ENCODE measurements at regions not wholly inside any gene's neighbourhood (a gene's known extent, or its start where the extent isn't known, plus 50 kb on each side); places are given as distances from the start of the nearest gene placed in this dataset.

GRCh38 chr3:14304101-14305045 lies 98.0 kb upstream of the SLC6A6 start:
- no peaks in the 10 kb centered on the region for H3K9me3 ChIP-seq (ENCODE audit: low read length)
- H3K4me3 Mint-ChIP-seq = peak overlapping the region in 1 of 7 donors; percentile 70
- H3K27ac Mint-ChIP-seq = peak overlapping the region in 3 of 8 donors; percentile 47 to 55 (median 51)
- POLR2A ChIA-PET = no interaction called here
- no peaks in the 10 kb centered on the region for H3K36me3 ChIP-seq (ENCODE audit: insufficient read depth, low read length)
- no peak overlapping the region for H3K4me3 ChIP-seq (ENCODE audit: low read length)
- H3K36me3 Mint-ChIP-seq = peaks cover 0 to 2% (median 0%) of the 10 kb centered on the region in 3 donors
- CTCF ChIA-PET = no interaction called here
- H3K27me3 ChIP-seq (ENCODE audit: insufficient read depth, low read length, poor library complexity, severe bottlenecking) = no peaks in the 10 kb centered on the region
- DNase-seq = no peak
- H3K4me1 Mint-ChIP-seq = peaks cover 9 to 21% (median 20%) of the 10 kb centered on the region in 3 donors
- H3K27ac ChIP-seq (ENCODE audit: low read depth, low read length) = no peak overlapping the region
- no peaks in the 10 kb centered on the region for H3K4me1 ChIP-seq (ENCODE audit: insufficient read depth, low read length)
- no peaks in the 10 kb centered on the region for H3K9me3 Mint-ChIP-seq
- peaks cover 10 to 36% of the 10 kb centered on the region in 2 donors for H3K27me3 Mint-ChIP-seq

DNA sequence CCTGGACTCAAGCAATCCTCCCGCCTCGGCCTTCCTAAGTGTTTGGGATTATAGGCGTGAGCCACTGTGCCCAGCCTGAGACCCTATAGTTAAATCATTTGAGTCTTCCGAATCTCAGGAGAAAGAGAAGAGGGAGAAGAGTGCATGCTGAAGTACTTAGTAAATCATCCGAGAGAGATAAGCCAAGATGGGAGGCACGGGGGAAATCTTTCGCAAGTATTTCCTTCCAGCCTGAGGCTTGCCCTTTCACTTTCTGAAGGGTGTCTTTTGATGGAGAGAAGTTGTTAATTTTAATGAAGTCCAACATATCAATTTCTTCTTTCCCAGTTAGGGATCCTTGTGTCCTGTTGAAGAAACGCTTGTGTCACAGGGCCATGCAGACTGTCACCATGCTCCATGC lies 97.1 kb upstream of the SLC6A6 start:
- Histone ChIP-seq H3K36me3 (ENCODE audit: insufficient read depth, low read length) (no peaks in the 10 kb centered on the region), H3K27me3 (ENCODE audit: insufficient read depth, low read length, poor library complexity, severe bottlenecking) (no peaks in the 10 kb centered on the region), H3K4me3 (ENCODE audit: low read length) (no peak overlapping the region), H3K4me1 (ENCODE audit: insufficient read depth, low read length) (no peaks in the 10 kb centered on the region), H3K9me3 (ENCODE audit: low read length) (no peaks in the 10 kb centered on the region), H3K27ac (ENCODE audit: low read depth, low read length) (no peak overlapping the region)
- Mint-ChIP-seq H3K36me3 (peaks cover 0 to 2% (median 0%) of the 10 kb centered on the region in 3 donors), H3K9me3 (no peaks in the 10 kb centered on the region), H3K27me3 (peaks cover 10 to 42% of the 10 kb centered on the region in 2 donors), H3K4me1 (peaks cover 9 to 20% (median 19%) of the 10 kb centered on the region in 3 donors), H3K4me3 (no peak overlapping the region), H3K27ac (no peak overlapping the region)
- DNase-seq = no peak
- ChIA-PET POLR2A (no interaction called here), CTCF (no interaction called here)

DNA sequence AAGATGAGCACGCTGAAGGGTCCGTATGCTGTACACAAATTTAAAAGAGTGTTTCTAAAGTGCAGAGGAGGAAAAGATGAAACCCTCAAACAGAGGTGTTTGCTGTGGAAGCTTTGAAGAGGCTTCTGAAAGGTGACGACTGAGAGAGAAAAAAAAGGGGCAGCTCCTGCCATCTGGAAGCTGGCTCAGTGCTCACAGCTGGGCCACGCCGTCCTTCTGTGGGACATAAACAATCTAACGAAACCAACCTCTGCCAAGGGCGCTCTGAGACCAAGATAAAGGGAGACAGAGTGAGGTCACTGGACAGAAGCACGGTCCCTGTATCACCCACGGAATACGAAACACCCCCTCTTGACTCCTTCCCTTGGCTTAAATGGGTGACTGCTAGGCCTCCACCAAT lies 96.3 kb upstream of the SLC6A6 start:
- H3K27me3 Mint-ChIP-seq = peaks cover 10 to 43% of the 10 kb centered on the region in 2 donors
- ChIA-PET CTCF (no interaction called here), POLR2A (no interaction called here)
- Histone ChIP-seq H3K27me3 (ENCODE audit: insufficient read depth, low read length, poor library complexity, severe bottlenecking) (no peaks in the 10 kb centered on the region), H3K9me3 (ENCODE audit: low read length) (no peaks in the 10 kb centered on the region), H3K4me1 (ENCODE audit: insufficient read depth, low read length) (no peaks in the 10 kb centered on the region), H3K36me3 (ENCODE audit: insufficient read depth, low read length) (no peaks in the 10 kb centered on the region), H3K27ac (ENCODE audit: low read depth, low read length) (no peak overlapping the region), H3K4me3 (ENCODE audit: low read length) (no peak overlapping the region)
- no peak for DNase-seq
- H3K4me3 Mint-ChIP-seq = no peak overlapping the region
- H3K36me3 Mint-ChIP-seq = peaks cover 0 to 2% (median 0%) of the 10 kb centered on the region in 3 donors
- no peak overlapping the region for H3K27ac Mint-ChIP-seq
- H3K4me1 Mint-ChIP-seq = peaks cover 9 to 20% (median 19%) of the 10 kb centered on the region in 3 donors
- H3K9me3 Mint-ChIP-seq = no peaks in the 10 kb centered on the region

- POLR2A ChIA-PET = no interaction called here
- Mint-ChIP-seq H3K36me3 (peaks cover 0 to 2% (median 0%) of the 10 kb centered on the region in 3 donors), H3K4me3 (no peak overlapping the region), H3K4me1 (peaks cover 9 to 15% (median 15%) of the 10 kb centered on the region in 3 donors), H3K27ac (no peak overlapping the region), H3K9me3 (no peaks in the 10 kb centered on the region), H3K27me3 (peaks cover 10 to 50% of the 10 kb centered on the region in 2 donors)
- no peaks in the 10 kb centered on the region for H3K9me3 ChIP-seq (ENCODE audit: low read length)
- H3K27ac ChIP-seq (ENCODE audit: low read depth, low read length) = no peak overlapping the region
- CTCF ChIA-PET = no interaction called here
- no peak for DNase-seq
- H3K36me3 ChIP-seq (ENCODE audit: insufficient read depth, low read length) = no peaks in the 10 kb centered on the region
- no peak overlapping the region for H3K4me3 ChIP-seq (ENCODE audit: low read length)
- no peaks in the 10 kb centered on the region for H3K4me1 ChIP-seq (ENCODE audit: insufficient read depth, low read length)
- no peaks in the 10 kb centered on the region for H3K27me3 ChIP-seq (ENCODE audit: insufficient read depth, low read length, poor library complexity, severe bottlenecking)
Observed at GRCh38 chr3:14307656-14308302, 94.6 kb upstream of the SLC6A6 start.

DNA sequence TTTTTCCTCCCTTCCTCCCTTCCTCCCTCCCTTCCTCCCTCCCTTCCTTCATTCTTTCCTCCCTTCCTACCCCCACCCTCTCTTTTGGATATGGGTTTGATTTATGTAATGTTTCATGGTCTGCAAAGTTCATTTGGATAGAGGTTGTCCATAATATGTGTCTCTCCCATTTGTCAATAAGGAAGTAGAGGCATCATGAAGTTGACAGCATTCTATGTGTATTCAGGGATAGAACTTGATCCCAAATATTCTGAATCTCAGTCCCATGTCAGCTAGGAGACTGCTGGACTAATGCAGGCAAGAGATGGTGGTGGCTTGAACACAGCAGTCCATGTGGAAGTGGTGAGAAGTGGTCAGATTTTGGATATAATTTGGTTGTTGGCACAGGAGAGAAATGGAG lies 90.7 kb upstream of the SLC6A6 start:
- DNase-seq = no peak
- Mint-ChIP-seq H3K27me3 (peaks cover under 1 to 45% of the 10 kb centered on the region in 2 donors), H3K27ac (no peak overlapping the region), H3K36me3 (no peaks in the 10 kb centered on the region), H3K4me3 (no peak overlapping the region), H3K4me1 (no peaks in the 10 kb centered on the region), H3K9me3 (no peaks in the 10 kb centered on the region)
- H3K4me3 ChIP-seq (ENCODE audit: low read length) = no peak overlapping the region
- no peaks in the 10 kb centered on the region for H3K36me3 ChIP-seq (ENCODE audit: insufficient read depth, low read length)
- ChIA-PET POLR2A (no interaction called here), CTCF (no interaction called here)
- no peaks in the 10 kb centered on the region for H3K4me1 ChIP-seq (ENCODE audit: insufficient read depth, low read length)
- H3K9me3 ChIP-seq (ENCODE audit: low read length) = no peaks in the 10 kb centered on the region
- peaks cover 5% of the 10 kb centered on the region for H3K27me3 ChIP-seq (ENCODE audit: insufficient read depth, low read length, poor library complexity, severe bottlenecking)
- H3K27ac ChIP-seq (ENCODE audit: low read depth, low read length) = no peak overlapping the region

GRCh38 chr3:14312375-14312774 lies 90.0 kb upstream of the SLC6A6 start:
- Histone ChIP-seq H3K27ac (ENCODE audit: low read depth, low read length) (no peak overlapping the region), H3K36me3 (ENCODE audit: insufficient read depth, low read length) (no peaks in the 10 kb centered on the region), H3K4me1 (ENCODE audit: insufficient read depth, low read length) (no peaks in the 10 kb centered on the region), H3K27me3 (ENCODE audit: insufficient read depth, low read length, poor library complexity, severe bottlenecking) (peaks cover 5% of the 10 kb centered on the region), H3K4me3 (ENCODE audit: low read length) (no peak overlapping the region), H3K9me3 (ENCODE audit: low read length) (no peaks in the 10 kb centered on the region)
- H3K27ac Mint-ChIP-seq = no peak overlapping the region
- DNase-seq = no peak
- no peaks in the 10 kb centered on the region for H3K9me3 Mint-ChIP-seq
- H3K4me1 Mint-ChIP-seq = no peaks in the 10 kb centered on the region
- no peaks in the 10 kb centered on the region for H3K36me3 Mint-ChIP-seq
- ChIA-PET CTCF (no interaction called here), POLR2A (interaction anchor here (0.7 kb wide), 1 partner anchor 63 kb away, joined by 4 read pairs; no protein-coding TSS in a partner anchor)
- peaks cover 0 to 43% of the 10 kb centered on the region in 2 donors for H3K27me3 Mint-ChIP-seq
- no peak overlapping the region for H3K4me3 Mint-ChIP-seq

DNA sequence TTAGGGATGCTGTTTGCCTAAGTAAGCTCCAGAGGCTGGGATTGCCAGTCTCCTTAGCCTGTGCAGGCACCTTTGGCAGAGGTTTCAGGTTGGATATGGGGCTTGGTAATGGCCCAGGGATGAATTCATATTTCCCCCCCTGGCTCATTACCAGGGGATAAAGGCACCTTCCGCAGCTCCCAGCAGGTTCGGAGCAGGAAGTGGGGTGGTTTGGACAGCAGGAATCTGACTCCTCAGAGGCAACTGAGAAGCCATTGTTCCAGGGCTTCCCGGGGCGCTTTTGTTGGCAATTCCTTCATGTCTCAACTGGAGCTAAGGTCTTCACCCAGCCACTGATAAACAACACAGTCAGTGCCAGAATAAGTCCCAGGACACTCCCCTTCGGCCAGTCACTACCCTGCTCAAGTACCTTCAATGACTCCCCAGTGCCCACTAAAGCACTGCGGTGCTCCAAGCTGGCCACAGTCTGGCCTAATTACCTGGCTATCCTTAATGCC lies 85.3 kb upstream of the SLC6A6 start:
- Mint-ChIP-seq H3K4me3 (no peak overlapping the region), H3K27ac (no peak overlapping the region), H3K9me3 (no peaks in the 10 kb centered on the region), H3K4me1 (no peaks in the 10 kb centered on the region), H3K36me3 (peaks cover 0 to 6% (median 0%) of the 10 kb centered on the region in 3 donors), H3K27me3 (peaks cover 0 to 15% of the 10 kb centered on the region in 2 donors)
- H3K36me3 ChIP-seq (ENCODE audit: insufficient read depth, low read length) = no peaks in the 10 kb centered on the region
- no peak overlapping the region for H3K27ac ChIP-seq (ENCODE audit: low read depth, low read length)
- no peak for DNase-seq
- H3K9me3 ChIP-seq (ENCODE audit: low read length) = no peaks in the 10 kb centered on the region
- ChIA-PET CTCF (no interaction called here), POLR2A (no interaction called here)
- H3K27me3 ChIP-seq (ENCODE audit: insufficient read depth, low read length, poor library complexity, severe bottlenecking) = peaks cover 5% of the 10 kb centered on the region
- H3K4me3 ChIP-seq (ENCODE audit: low read length) = no peak overlapping the region
- no peaks in the 10 kb centered on the region for H3K4me1 ChIP-seq (ENCODE audit: insufficient read depth, low read length)

DNA sequence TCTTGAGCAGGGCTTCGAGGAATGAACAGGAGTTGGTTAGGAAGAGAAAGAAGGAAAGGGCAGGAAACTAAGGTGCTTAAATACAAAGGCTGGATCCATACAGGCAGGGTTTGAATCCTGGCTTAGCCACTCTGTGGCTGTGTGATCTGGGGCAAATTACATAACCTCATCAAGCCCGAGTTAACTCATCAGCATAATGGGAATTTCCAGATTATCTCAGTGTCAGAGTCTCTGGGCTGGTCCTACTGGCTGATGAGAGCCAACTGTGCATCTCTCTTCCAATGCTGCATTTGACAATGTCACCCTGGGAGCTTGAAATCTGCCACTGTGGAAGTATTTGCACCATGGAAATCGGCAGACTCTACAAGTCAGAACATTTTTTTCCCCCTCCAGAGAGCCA lies 83.8 kb upstream of the SLC6A6 start:
- Histone ChIP-seq H3K4me3 (ENCODE audit: low read length) (no peak overlapping the region), H3K27me3 (ENCODE audit: insufficient read depth, low read length, poor library complexity, severe bottlenecking) (peaks cover 2% of the 10 kb centered on the region), H3K36me3 (ENCODE audit: insufficient read depth, low read length) (no peaks in the 10 kb centered on the region), H3K4me1 (ENCODE audit: insufficient read depth, low read length) (no peaks in the 10 kb centered on the region), H3K27ac (ENCODE audit: low read depth, low read length) (no peak overlapping the region), H3K9me3 (ENCODE audit: low read length) (no peaks in the 10 kb centered on the region)
- DNase-seq = no peak
- H3K36me3 Mint-ChIP-seq = peaks cover 0 to 6% (median 0%) of the 10 kb centered on the region in 3 donors
- H3K27me3 Mint-ChIP-seq = peaks cover 0 to 12% of the 10 kb centered on the region in 2 donors
- no peak overlapping the region for H3K27ac Mint-ChIP-seq
- POLR2A ChIA-PET = no interaction called here
- H3K9me3 Mint-ChIP-seq = no peaks in the 10 kb centered on the region
- no peak overlapping the region for H3K4me3 Mint-ChIP-seq
- CTCF ChIA-PET = no interaction called here
- H3K4me1 Mint-ChIP-seq = no peaks in the 10 kb centered on the region

Data from CD8-positive, alpha-beta memory T cell (primary cell).